Liver (tissue), 7 donors: ENCODE measurements at regions not wholly inside any gene's neighbourhood (a gene's known extent, or its start where the extent isn't known, plus 50 kb on each side); places are given as distances from the start of the nearest gene placed in this dataset.
"Not testable (repeated sequence)": the region's sequence is repeated elsewhere in the genome, so short reads cannot be mapped to it uniquely, and the experiment has no call there.

Experiments used
- DNase-seq: peaks from one replicate; pipeline ENCODE4 v3.0.0-alpha.2; 2017; ENCODE audit warnings: low spot score
- H3K27ac ChIP-seq, 2 donors: one replicate each; pipeline ENCODE4 v1.7.0; 2013; ENCODE audit warnings: inconsistent platforms in 2 of 2, low read length in 2 of 2, control low read depth in 1 of 2, low read depth in 1 of 2, mild to moderate bottlenecking in 1 of 2
- H3K27me3 ChIP-seq, 4 donors: one replicate each; pipeline versions ENCODE4 v1.6.1 to v1.7.0; 2013; ENCODE audit warnings: low read length in 3 of 4, inconsistent platforms in 1 of 4, mild to moderate bottlenecking in 1 of 4, moderate library complexity in 1 of 4; ENCODE audit not compliant: control insufficient read depth in 4 of 4, insufficient read depth in 4 of 4
- H3K36me3 ChIP-seq, 4 donors: one replicate each; pipeline versions ENCODE4 v1.6.1 to v1.7.0; 2013; ENCODE audit warnings: low read length in 3 of 4, mild to moderate bottlenecking in 3 of 4, low read depth in 1 of 4, moderate library complexity in 1 of 4; ENCODE audit not compliant: control insufficient read depth in 4 of 4, insufficient read depth in 3 of 4
- H3K4me1 ChIP-seq, 4 donors: one replicate each; pipeline versions ENCODE4 v1.6.1 to v1.7.0; 2013; ENCODE audit warnings: low read length in 3 of 4, mild to moderate bottlenecking in 3 of 4, moderate library complexity in 1 of 4; ENCODE audit not compliant: control insufficient read depth in 4 of 4, insufficient read depth in 4 of 4
- H3K4me3 ChIP-seq, 3 donors: one replicate each; pipeline versions ENCODE4 v1.6.1 to v1.7.0; 2013; ENCODE audit warnings: low read length in 3 of 3, control low read depth in 1 of 3, low read depth in 1 of 3, mild to moderate bottlenecking in 1 of 3
- H3K9ac ChIP-seq, 2 donors: one replicate each; pipeline ENCODE4 v1.7.0; 2013; ENCODE audit warnings: low read length in 2 of 2, mild to moderate bottlenecking in 2 of 2, moderate library complexity in 2 of 2, control low read depth in 1 of 2, low read depth in 1 of 2
- H3K9me3 ChIP-seq, 4 donors: one replicate each; pipeline versions ENCODE4 v1.6.1 to v1.7.0; 2013; ENCODE audit warnings: low read length in 3 of 4; ENCODE audit not compliant: control insufficient read depth in 4 of 4
- HNF4A ChIP-seq, 2 donors: conservative IDR thresholded peaks; 2 replicates each; pipeline ENCODE4 v1.6.1; 2016; ENCODE audit warnings: antibody characterized with exemption in 2 of 2, mild to moderate bottlenecking in 2 of 2
- SP1 ChIP-seq: IDR thresholded peaks from 2 replicates; pipeline ENCODE4 v1.6.1; 2018; ENCODE audit warnings: antibody characterized with exemption, mild to moderate bottlenecking
- WGBS: extraction: QIAGEN DNeasy Blood & Tissue Kit; methylation state at CpG from one replicate; pipeline ENCODE4 v1.1.7; 2013; 5-methylcytosine and 5-hydroxymethylcytosine counted together
- donor health status: healthy.
- donor health status: healthy.
- donor health status: healthy.
- donor health status: healthy.

DNA sequence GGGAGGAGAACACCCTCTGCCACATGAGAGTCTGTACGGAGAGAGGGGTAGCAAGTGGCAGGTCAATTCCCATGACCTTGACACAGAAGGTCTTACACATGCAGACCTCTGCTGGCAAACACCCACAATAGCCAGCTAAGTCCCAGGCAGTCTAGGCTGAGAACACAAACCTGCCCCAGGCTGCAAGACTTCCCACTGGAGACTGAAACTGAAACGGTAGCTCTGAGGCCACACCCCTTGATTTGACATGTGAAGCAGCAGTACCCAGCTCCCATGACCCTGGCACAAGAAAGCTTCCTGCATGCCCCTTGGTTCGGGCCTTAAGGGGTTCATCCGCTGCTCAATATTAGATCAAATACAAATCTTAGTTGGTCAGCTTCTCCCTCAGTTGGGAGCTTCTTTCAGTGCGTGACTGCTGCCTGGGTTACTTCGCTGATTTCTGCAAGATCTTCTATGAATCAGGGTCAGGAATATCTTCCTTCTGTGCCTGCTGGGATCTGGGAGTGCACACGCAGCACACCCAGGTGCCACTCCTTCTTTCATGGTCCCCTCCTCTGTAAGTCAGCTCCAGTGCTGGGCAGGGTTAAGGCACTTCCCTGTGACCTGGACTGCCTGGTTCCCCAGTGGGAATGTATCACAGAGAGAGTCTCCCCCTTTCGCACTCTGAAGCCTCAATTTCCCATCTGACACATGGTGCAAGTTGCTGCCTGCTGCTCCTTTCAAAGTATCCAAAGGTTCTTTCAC is 187.2 kb upstream of the NPAP1 start:
- not testable (repeated sequence) for H3K4me3 ChIP-seq, H3K9ac ChIP-seq, H3K27me3 ChIP-seq, H3K9me3 ChIP-seq, H3K27ac ChIP-seq, DNase-seq, H3K4me1 ChIP-seq, H3K36me3 ChIP-seq
- 66% methylated on average over 8 of the region's 8 CpGs for WGBS

DNA sequence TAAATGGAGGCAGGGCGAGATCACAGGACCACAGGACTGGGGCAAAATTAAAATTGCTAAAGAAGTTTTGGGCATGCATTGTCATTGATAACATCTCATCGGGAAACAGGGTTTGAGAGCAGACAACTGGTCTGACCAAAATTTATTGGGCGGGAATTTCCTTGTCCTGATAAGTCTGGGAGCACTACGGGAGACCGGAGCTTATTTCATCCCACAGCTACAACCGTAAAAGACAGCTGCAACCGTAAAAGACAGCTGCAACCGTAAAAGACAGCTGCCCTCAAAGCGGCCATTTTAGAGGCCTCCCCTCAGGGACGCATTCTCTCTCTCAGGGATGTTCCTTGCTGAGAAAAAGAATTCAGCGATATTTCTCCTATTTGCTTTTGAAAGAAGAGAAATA is 170.4 kb upstream of the NPAP1 start:
- DNase-seq, H3K9me3 ChIP-seq, H3K36me3 ChIP-seq, H3K9ac ChIP-seq, H3K4me3 ChIP-seq, H3K4me1 ChIP-seq, H3K27me3 ChIP-seq, H3K27ac ChIP-seq: not testable (repeated sequence)
- WGBS = 86% methylated on average over 11 of the region's 11 CpGs

DNA sequence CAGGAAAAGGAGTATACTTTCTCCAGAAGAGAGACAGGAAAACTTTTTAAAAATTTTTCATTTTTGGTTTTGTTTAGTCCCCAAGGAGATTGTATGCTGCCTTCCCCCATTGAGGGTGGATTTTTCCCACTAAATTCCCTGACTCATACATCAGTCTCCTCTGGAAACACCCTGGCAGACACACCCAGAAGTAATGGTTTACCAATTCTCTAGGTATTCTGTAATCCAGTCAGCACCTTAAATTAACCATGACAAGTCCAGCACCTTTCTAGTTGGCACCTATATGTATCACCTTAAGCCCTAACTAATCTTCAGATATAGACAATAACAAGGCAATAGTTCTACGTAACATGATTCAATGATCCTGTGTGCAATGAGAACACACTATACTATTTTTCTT is 165.9 kb upstream of the NPAP1 start:
- not testable (repeated sequence) for H3K4me3 ChIP-seq, H3K9ac ChIP-seq, DNase-seq, H3K36me3 ChIP-seq, H3K27me3 ChIP-seq, H3K4me1 ChIP-seq, H3K27ac ChIP-seq, H3K9me3 ChIP-seq
- WGBS = 95% methylated on average over 1 of the region's 1 CpG

DNA sequence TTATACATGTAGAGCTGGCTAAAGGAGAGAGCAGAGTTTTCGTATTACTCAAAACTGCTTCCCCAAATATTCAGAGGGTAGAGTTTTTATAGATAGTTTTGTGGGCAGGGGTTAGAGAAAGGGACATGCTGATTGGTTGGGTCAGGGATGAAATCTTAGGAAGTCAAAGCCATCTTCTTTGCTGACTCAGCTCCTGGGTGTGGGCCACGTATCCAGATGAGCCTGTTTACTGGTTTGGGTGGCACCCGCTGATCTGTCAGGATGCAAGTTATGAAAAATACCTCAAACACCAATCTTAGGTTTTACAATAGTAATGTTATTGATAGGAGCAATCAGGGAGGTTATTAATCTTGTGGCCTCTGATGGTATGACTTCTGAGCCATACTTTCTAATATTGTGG is 164.0 kb upstream of the NPAP1 start:
- WGBS = 66% methylated on average over 3 of the region's 3 CpGs
- H3K27me3 ChIP-seq = not testable (repeated sequence)

DNA sequence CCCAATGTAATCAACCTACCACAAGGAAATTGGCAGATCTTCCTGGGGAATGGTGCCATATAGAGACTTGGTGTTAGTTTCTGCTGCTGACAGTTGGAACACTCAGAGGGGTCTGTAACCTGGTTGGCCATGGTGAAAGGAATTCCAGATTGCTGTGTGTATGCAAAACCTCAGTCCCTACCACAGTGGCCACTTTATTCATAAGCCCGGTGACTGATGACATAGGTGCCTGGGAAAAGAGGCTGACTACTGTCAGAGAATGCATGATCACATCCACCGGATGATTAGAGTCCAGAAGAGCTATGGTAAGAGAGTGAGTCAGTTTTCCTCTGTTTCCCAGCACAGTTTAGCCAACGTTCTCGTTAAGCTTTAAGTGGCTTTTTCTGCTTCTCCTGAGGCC is 156.8 kb upstream of the NPAP1 start:
- not testable (repeated sequence) for H3K36me3 ChIP-seq, H3K27me3 ChIP-seq, H3K27ac ChIP-seq, H3K4me1 ChIP-seq, H3K9ac ChIP-seq, H3K4me3 ChIP-seq, DNase-seq, H3K9me3 ChIP-seq
- WGBS = 78% methylated on average over 4 of the region's 4 CpGs

More for the DNA sequence above, 164.0 kb upstream of the NPAP1 start:
- not testable (repeated sequence) for H3K9ac ChIP-seq, H3K4me1 ChIP-seq, H3K36me3 ChIP-seq, DNase-seq, H3K4me3 ChIP-seq, H3K9me3 ChIP-seq, H3K27ac ChIP-seq

DNA sequence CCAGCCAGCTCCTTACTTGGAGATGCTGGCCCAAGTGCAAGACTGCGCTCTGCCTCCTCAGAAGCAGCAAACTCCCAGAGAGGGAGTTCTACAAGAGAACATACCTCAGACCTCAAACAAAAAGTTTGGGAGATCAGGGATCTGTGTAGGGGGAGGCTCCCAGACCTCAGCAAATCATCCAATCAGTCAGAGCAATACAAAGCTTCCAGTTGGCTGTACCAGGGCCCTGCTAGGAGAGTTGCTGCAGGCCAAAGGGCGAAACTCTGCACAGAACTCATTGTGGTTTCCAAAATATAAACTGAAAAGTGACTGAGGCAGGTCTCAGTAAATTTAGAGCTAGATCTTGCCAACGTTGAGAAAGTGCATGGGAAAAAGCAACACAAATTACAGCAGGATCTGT is 144.3 kb upstream of the NPAP1 start:
- not testable (repeated sequence) for DNase-seq, H3K9me3 ChIP-seq, H3K36me3 ChIP-seq, H3K27ac ChIP-seq, H3K4me1 ChIP-seq, H3K27me3 ChIP-seq, H3K4me3 ChIP-seq, H3K9ac ChIP-seq
- WGBS = 46% methylated on average over 3 of the region's 3 CpGs
- TF ChIP-seq HNF4A (conservative IDR thresholded peaks at IDR 0.05) (peak in 1 of 2 donors; percentile 35), SP1 (peak; percentile 24)

DNA sequence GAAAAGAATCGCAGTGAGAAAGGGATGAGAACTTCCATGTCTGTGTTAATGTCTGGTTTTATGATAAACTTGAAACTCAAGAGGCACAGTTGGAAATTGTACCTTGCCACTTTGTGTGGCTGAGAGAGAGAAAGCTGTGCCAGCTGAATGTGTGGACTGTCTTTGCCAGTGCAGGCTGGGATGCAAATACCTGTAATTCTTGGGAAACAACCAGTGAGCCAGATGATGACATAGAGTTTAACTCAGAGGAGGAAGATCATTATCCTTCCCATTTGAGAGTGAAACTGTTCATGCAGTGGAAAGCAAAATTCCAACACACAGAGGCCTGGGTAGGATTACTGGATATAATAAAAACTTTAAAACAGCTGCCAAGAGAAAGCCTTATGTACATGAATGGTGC is 141.5 kb upstream of the NPAP1 start:
- H3K4me1 ChIP-seq, H3K36me3 ChIP-seq, DNase-seq, H3K9me3 ChIP-seq, H3K27ac ChIP-seq, H3K27me3 ChIP-seq, H3K9ac ChIP-seq, H3K4me3 ChIP-seq: not testable (repeated sequence)
- WGBS = 86% methylated on average over 1 of the region's 1 CpG

DNA sequence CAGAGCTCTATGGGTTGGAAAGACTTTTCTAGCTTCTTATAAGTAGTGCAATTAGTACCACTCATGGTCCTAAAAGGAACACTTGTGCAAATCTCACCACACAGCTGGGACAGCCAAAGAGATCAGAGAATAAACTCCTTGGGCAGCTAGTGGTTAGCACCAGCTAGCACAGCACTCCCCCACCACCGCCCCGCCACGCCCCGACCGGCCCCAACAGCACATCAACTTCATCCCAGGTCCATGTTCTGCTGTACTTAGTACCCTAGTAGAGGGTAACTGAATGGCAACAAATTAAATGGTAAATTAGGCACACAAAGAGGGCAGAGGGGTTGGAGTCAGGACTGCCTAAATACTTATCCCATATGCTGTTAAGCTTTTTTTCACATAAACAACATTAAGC is 118.3 kb upstream of the NPAP1 start:
- not testable (repeated sequence) for H3K27ac ChIP-seq, DNase-seq, H3K9ac ChIP-seq, H3K36me3 ChIP-seq, H3K9me3 ChIP-seq, H3K4me1 ChIP-seq, H3K27me3 ChIP-seq, H3K4me3 ChIP-seq
- WGBS = 87% methylated on average over 5 of the region's 5 CpGs
